HG02610 (cell line): ENCODE measurements at regions not wholly inside any gene's neighbourhood (a gene's known extent, or its start where the extent isn't known, plus 50 kb on each side); places are given as distances from the start of the nearest gene placed in this dataset.
A peak's percentile ranks its signal among the peaks of the same experiment; 100 is the strongest.

Experiments used
- ATAC-seq: cut with Tn5 transposase; IDR thresholded peaks from one replicate; pipeline ENCODE4 v1.9.1; 2021; ENCODE audit warnings: mild to moderate bottlenecking, moderate library complexity; ENCODE audit not compliant: unreplicated experiment

- no peak for ATAC-seq
These were observed 50.4 kb downstream of the ZBTB38 start for GRCh38 chr3:141418751-141419150.

- ATAC-seq, result no peak
These were observed 51.6 kb downstream of the ZBTB38 start for GRCh38 chr3:141419946-141420345.

GRCh38 chr3:141421186-141421585 lies 52.9 kb downstream of the ZBTB38 start:
- ATAC-seq, result no peak

- no peak for ATAC-seq
These were observed 53.5 kb downstream of the ZBTB38 start for GRCh38 chr3:141421639-141422319.

- no peak for ATAC-seq
These were observed 54.8 kb downstream of the ZBTB38 start for GRCh38 chr3:141422961-141423582.

GRCh38 chr3:141425523-141426233 lies 57.4 kb downstream of the ZBTB38 start:
- ATAC-seq, result peak; percentile 35

DNA sequence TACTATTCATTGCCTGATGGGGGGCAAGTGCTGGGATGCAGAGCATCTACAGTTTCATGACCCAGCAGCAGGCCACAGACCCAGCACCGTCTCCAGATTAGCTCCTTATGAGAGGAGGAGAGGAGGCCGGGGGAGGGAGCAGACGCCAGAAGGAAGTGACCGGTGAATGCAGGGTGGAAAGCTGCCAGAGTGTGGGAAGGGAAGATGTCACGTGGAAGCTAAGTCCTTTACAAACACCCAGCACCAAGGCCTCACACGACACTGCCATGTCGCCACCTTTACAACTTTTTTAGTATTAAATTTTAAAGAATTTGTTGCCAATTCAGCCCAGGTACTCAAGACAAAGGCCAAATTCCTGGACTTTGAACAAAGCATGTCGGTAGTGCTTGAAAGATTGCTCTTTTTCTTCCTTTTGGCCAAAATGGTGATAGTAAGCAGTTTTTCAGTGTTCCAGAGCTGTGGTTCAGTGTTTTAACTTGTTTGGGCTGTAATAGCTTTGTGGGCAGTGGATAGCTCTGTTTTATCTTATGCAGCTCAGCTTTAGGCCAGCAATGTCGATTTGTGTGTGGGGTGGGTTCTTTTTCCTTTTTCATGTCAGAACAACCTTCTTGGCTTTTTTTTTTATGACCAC lies 58.2 kb downstream of the ZBTB38 start:
- no peak for ATAC-seq

GRCh38 chr3:141427764-141428163 lies 59.1 kb upstream of the RASA2 start:
- no peak for ATAC-seq

- ATAC-seq, result no peak
These were observed 57.3 kb upstream of the RASA2 start for GRCh38 chr3:141429371-141430035.

GRCh38 chr3:141430316-141430715 lies 56.5 kb upstream of the RASA2 start:
- ATAC-seq, result no peak

GRCh38 chr3:141431411-141432378 lies 55.1 kb upstream of the RASA2 start:
- no peak for ATAC-seq

DNA sequence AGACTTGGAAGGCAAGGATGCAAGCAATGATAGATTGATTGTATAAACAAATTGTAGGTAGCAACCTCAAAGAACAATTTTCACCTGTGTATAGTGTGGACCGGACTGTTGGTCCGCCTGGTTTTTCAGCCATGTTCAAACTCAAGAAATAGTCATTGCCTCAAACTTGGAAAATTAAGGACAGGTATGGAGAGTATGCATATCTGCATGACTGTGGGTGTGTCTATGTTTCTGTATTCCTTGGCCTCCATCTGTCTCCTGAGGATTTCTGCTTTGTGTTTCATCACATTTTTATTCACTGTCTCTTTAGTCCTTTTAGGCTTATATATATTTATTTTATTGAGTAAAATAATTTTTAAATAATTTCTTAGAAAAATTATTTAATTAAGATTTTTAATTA lies 53.9 kb upstream of the RASA2 start:
- ATAC-seq, result no peak

GRCh38 chr3:141434255-141434654 lies 52.6 kb upstream of the RASA2 start:
- no peak for ATAC-seq

- no peak for ATAC-seq
These were observed 50.6 kb upstream of the RASA2 start for GRCh38 chr3:141436180-141436579.
